Glutamatergic neuron (in vitro differentiated cells): ENCODE measurements at regions not wholly inside any gene's neighbourhood (a gene's known extent, or its start where the extent isn't known, plus 50 kb on each side); places are given as distances from the start of the nearest gene placed in this dataset.
"Not testable (repeated sequence)": the region's sequence is repeated elsewhere in the genome, so short reads cannot be mapped to it uniquely, and the experiment has no call there.

Source experiments
- DNase-seq: peaks from one replicate; pipeline ENCODE4 v3.0.0; 2022
- H3K27ac Mint-ChIP-seq: one replicate; pipeline ENCODE4 v1.8.0; 2020; ENCODE audit warnings: mild to moderate bottlenecking, mixed read lengths, inconsistent platforms; ENCODE audit not compliant: unreplicated experiment
- H3K27me3 Mint-ChIP-seq: one replicate; pipeline ENCODE4 v1.8.0; 2020; ENCODE audit warnings: mild to moderate bottlenecking, moderate library complexity, mixed read lengths, inconsistent platforms; ENCODE audit not compliant: unreplicated experiment
- H3K36me3 Mint-ChIP-seq: one replicate; pipeline ENCODE4 v1.8.0; 2020; ENCODE audit warnings: mild to moderate bottlenecking, mixed read lengths, inconsistent platforms; ENCODE audit not compliant: unreplicated experiment
- H3K4me1 Mint-ChIP-seq: one replicate; pipeline ENCODE4 v1.8.0; 2020; ENCODE audit warnings: mild to moderate bottlenecking, low read depth, mixed read lengths, inconsistent platforms; ENCODE audit not compliant: unreplicated experiment
- H3K4me3 Mint-ChIP-seq: one replicate; pipeline ENCODE4 v1.8.0; 2020; ENCODE audit warnings: mild to moderate bottlenecking, mixed read lengths, inconsistent platforms; ENCODE audit not compliant: unreplicated experiment
- H3K9me3 Mint-ChIP-seq: one replicate; pipeline ENCODE4 v1.8.0; 2020; ENCODE audit warnings: mild to moderate bottlenecking, moderate library complexity, mixed read lengths, inconsistent platforms; ENCODE audit not compliant: unreplicated experiment
- CTCF ChIP-seq: fragments of 200-600 bp; sonication (generic); IDR thresholded peaks from one replicate; pipeline ENCODE4 v1.5.0; 2021; ENCODE audit not compliant: partially characterized antibody, unreplicated experiment

DNA sequence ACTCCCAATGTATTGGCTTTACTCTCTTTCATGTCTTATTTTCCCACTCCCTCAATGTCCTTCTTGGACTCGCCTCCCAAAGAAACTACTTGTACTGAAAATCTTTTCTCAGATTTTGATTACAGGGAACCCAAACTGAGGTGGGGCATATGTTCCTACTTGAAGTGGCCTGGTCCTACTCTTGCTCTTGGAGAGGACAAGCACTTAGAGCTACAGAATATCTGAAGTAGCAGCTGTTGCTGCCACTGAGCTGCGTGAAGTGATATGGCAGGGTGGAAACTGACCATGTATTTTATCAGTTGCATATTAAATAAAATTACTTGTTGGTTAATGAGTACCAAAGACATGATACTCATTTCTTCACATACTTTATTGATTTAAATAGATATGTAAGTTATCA is 129.5 kb downstream of the TSEN15 start:
- TF ChIP-seq CTCF: no peak
- Mint-ChIP-seq H3K27me3 (no peaks in the 10 kb centered on the region), H3K36me3 (no peaks in the 10 kb centered on the region), H3K27ac (no peak overlapping the region), H3K9me3 (no peaks in the 10 kb centered on the region), H3K4me1 (no peaks in the 10 kb centered on the region), H3K4me3 (no peak overlapping the region)
- no peak for DNase-seq

GRCh38 chr1:184183919-184184318 is 132.4 kb downstream of the TSEN15 start:
- Mint-ChIP-seq H3K36me3 (no peaks in the 10 kb centered on the region), H3K4me1 (no peaks in the 10 kb centered on the region), H3K4me3 (no peak overlapping the region), H3K9me3 (no peaks in the 10 kb centered on the region), H3K27ac (no peak overlapping the region), H3K27me3 (no peaks in the 10 kb centered on the region)
- DNase-seq: no peak
- no peak for TF ChIP-seq CTCF

GRCh38 chr1:184184614-184185013 is 133.1 kb downstream of the TSEN15 start:
- not testable (repeated sequence) for H3K4me3 Mint-ChIP-seq, H3K36me3 Mint-ChIP-seq, H3K27me3 Mint-ChIP-seq, H3K27ac Mint-ChIP-seq, H3K4me1 Mint-ChIP-seq, DNase-seq, H3K9me3 Mint-ChIP-seq

DNA sequence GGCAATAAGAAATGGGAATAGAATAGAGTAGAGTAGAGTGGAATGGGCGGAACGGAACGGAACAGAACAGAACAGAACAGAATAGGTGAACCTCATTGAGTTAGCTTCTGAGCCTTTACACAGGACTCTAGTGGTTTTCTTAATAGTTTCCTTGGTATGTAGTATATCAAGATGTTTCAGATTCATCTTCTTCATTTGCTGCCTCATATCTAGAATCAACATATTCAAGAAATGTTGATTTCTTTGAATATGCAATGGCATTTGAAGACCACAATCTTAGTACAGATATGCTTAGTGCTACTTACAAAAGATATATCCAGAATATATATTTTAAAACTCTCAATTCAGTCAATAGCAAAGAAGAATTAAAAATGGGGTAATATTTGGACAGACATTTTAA is 133.8 kb downstream of the TSEN15 start:
- no peak for TF ChIP-seq CTCF

DNA sequence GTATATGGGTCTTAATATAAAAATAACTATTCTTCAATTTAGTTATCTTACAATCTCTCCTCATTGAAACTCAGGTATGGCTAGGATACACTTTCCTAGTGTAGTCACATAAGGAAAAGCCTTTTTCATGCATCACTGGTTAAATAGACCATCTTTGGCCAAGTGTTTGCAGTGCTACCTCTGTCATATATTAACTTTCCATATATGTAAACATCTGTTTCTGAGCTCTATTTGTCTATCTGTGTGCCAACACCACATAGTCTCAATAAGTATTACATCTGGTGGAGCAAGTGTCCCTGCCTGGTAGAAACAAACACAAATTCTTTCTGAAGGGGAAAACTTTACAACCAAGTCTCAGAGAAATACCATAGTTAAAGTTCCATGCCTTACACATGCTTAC is 134.6 kb downstream of the TSEN15 start:
- H3K4me1 Mint-ChIP-seq: peaks cover 3% of the 10 kb centered on the region
- H3K27me3 Mint-ChIP-seq: no peaks in the 10 kb centered on the region
- no peak for TF ChIP-seq CTCF
- no peaks in the 10 kb centered on the region for H3K9me3 Mint-ChIP-seq
- no peak for DNase-seq
- H3K4me3 Mint-ChIP-seq: no peak overlapping the region
- H3K36me3 Mint-ChIP-seq: no peaks in the 10 kb centered on the region
- no peak overlapping the region for H3K27ac Mint-ChIP-seq

More for the DNA sequence above, 133.8 kb downstream of the TSEN15 start:
- H3K27me3 Mint-ChIP-seq: no peaks in the 10 kb centered on the region
- DNase-seq: no peak
- no peak overlapping the region for H3K27ac Mint-ChIP-seq
- H3K36me3 Mint-ChIP-seq: no peaks in the 10 kb centered on the region
- H3K4me1 Mint-ChIP-seq: no peaks in the 10 kb centered on the region
- no peak overlapping the region for H3K4me3 Mint-ChIP-seq
- no peaks in the 10 kb centered on the region for H3K9me3 Mint-ChIP-seq

DNA sequence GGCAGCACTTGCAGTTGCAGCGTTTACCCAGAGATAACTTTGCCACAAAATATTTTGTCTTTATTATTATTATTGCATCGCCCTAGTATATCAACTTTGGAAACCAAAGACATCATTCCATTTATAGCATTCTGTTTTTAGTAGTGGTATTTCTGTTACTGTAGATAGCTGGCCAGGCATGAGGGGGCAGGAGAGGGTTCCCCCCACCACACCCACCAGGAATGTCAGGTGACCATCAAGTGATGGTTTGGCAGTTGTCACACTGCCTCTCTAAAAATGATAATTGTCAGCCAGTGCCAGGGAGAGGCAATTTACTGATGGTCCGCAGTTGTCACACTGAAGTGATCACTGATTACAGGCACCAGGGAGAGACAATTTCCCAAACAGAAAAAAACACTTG is 135.6 kb downstream of the TSEN15 start:
- TF ChIP-seq CTCF: no peak
- no peaks in the 10 kb centered on the region for H3K27me3 Mint-ChIP-seq

More for the DNA sequence above, 135.6 kb downstream of the TSEN15 start:
- Mint-ChIP-seq H3K9me3 (no peaks in the 10 kb centered on the region), H3K27ac (no peak overlapping the region), H3K4me1 (peaks cover 4% of the 10 kb centered on the region), H3K4me3 (no peak overlapping the region), H3K36me3 (no peaks in the 10 kb centered on the region)
- DNase-seq: no peak
